ENCODE measurements at regions not wholly inside any gene's neighbourhood (a gene's known extent, or its start where the extent isn't known, plus 50 kb on each side); places are given as distances from the start of the nearest gene placed in this dataset.

DNA sequence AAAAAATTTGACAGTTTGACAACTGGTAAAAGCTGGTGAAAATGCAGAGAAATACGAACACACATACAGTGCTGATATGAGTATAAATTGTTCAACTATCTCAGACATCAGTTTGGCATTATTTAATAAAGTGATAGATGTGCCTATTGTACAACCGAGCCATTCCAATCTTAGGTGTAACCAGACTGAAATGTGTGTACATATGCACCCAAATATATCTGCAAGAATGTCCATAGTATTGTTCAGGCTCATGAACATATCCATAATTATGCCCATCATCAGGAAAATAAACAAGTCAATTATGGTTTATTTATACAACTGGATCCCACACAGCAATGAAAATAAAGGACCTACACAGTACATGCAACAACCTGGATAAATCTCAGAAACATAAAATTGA lies 188.9 kb upstream of the DDX53 start (continued):
- TF ChIP-seq, protein P1, sequence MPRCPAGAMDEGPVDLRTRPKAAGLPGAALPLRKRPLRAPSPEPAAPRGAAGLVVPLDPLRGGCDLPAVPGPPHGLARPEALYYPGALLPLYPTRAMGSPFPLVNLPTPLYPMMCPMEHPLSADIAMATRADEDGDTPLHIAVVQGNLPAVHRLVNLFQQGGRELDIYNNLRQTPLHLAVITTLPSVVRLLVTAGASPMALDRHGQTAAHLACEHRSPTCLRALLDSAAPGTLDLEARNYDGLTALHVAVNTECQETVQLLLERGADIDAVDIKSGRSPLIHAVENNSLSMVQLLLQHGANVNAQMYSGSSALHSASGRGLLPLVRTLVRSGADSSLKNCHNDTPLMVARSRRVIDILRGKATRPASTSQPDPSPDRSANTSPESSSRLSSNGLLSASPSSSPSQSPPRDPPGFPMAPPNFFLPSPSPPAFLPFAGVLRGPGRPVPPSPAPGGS (IDR thresholded peaks at IDR 0.05; ENCODE audit: borderline replicate concordance, insufficient read depth, low read depth, low read length, poor library complexity, severe bottlenecking): no peak
- TF ChIP-seq HDAC6 (IDR thresholded peaks at IDR 0.05; ENCODE audit: unreplicated experiment) (no peak), FOXM1 (IDR thresholded peaks at IDR 0.05; ENCODE audit: low read depth, low read length) (no peak), ZNF622 (IDR thresholded peaks at IDR 0.05) (no peak)

DNA sequence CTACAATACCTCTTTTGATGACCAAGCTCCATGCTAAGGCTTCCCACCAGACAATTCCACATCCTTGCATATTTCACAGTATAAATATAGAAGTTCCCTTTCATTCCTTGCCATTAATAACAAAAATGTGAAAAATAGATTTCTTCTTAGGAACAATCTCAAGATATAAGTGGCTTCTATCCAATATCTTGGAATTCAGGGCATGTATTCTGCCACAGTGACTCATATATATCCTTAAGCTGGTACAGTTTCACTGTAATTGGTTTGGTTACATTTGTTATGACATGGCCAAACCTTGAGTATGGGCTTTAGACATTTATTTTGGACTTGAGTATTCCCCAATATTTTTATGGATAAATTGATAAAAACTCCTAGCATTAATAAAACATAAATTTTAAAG lies 181.7 kb upstream of the DDX53 start:
- no peaks in the 10 kb centered on the region for H3K79me2 ChIP-seq (ENCODE audit: control insufficient read depth, insufficient read depth, low read length)
- in situ Hi-C loops (cut with MboI) (no loop called here), intact Hi-C loops (cut with micrococcal nuclease; ENCODE audit: unreplicated experiment) (no loop called here)
- ChIA-PET SMC1A (ENCODE audit: uncharacterized antibody, unreplicated experiment) (no interaction called here), CTCF (no interaction called here), RAD21 (ENCODE audit: unreplicated experiment) (no interaction called here), POLR2A (no interaction called here)
- no peaks in the 10 kb centered on the region for H4K20me1 ChIP-seq (ENCODE audit: control insufficient read depth, insufficient read depth)
- no peak overlapping the region for H2AFZ ChIP-seq (ENCODE audit: control insufficient read depth, low read depth, low read length)
- TF ChIP-seq POU2F2 (IDR thresholded peaks at IDR 0.05; ENCODE audit: borderline replicate concordance, low read depth, low read length): no peak
- TF ChIP-seq NR2C1 (IDR thresholded peaks at IDR 0.05): no peak
- TF ChIP-seq, protein P2, sequence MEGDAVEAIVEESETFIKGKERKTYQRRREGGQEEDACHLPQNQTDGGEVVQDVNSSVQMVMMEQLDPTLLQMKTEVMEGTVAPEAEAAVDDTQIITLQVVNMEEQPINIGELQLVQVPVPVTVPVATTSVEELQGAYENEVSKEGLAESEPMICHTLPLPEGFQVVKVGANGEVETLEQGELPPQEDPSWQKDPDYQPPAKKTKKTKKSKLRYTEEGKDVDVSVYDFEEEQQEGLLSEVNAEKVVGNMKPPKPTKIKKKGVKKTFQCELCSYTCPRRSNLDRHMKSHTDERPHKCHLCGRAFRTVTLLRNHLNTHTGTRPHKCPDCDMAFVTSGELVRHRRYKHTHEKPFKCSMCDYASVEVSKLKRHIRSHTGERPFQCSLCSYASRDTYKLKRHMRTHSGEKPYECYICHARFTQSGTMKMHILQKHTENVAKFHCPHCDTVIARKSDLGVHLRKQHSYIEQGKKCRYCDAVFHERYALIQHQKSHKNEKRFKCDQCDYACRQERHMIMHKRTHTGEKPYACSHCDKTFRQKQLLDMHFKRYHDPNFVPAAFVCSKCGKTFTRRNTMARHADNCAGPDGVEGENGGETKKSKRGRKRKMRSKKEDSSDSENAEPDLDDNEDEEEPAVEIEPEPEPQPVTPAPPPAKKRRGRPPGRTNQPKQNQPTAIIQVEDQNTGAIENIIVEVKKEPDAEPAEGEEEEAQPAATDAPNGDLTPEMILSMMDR (IDR thresholded peaks at IDR 0.05 in 2 of 3, conservative IDR thresholded peaks at IDR 0.05 in 1 of 3; ENCODE audit: control insufficient read depth in 2 of 3, extremely low read depth in 1 of 3, insufficient read depth in 1 of 3, low read depth in 3 of 3, low read length in 3 of 3): no peak
- TF ChIP-seq, protein P3, sequence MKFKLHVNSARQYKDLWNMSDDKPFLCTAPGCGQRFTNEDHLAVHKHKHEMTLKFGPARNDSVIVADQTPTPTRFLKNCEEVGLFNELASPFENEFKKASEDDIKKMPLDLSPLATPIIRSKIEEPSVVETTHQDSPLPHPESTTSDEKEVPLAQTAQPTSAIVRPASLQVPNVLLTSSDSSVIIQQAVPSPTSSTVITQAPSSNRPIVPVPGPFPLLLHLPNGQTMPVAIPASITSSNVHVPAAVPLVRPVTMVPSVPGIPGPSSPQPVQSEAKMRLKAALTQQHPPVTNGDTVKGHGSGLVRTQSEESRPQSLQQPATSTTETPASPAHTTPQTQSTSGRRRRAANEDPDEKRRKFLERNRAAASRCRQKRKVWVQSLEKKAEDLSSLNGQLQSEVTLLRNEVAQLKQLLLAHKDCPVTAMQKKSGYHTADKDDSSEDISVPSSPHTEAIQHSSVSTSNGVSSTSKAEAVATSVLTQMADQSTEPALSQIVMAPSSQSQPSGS (IDR thresholded peaks at IDR 0.05; ENCODE audit: low read length): no peak
- H3K9ac ChIP-seq (ENCODE audit: control insufficient read depth, insufficient read depth, low read length): no peak overlapping the region
- no peak for DNase-seq (ENCODE audit: low read depth, low spot score)
- ATAC-seq: no peak
- no peak overlapping the region for H3K27ac ChIP-seq (ENCODE audit: control insufficient read depth, insufficient read depth)
- H3K36me3 ChIP-seq (ENCODE audit: control insufficient read depth in 2 of 2, insufficient read depth in 2 of 2, low read length in 1 of 2): no peaks in the 10 kb centered on the region
- no peak overlapping the region for H3K4me3 ChIP-seq
- H3K27me3 ChIP-seq (replicated peaks in 1 of 2; ENCODE audit: control insufficient read depth in 2 of 2, insufficient read depth in 2 of 2, low read length in 1 of 2): no peaks in the 10 kb centered on the region
- no TSS peak for BruUV-seq (replicated peaks)
- no peaks in the 10 kb centered on the region for H3K4me1 ChIP-seq (ENCODE audit: control insufficient read depth, insufficient read depth, low read length)
- no peaks in the 10 kb centered on the region for H3K9me3 ChIP-seq (replicated peaks; ENCODE audit: control insufficient read depth, insufficient read depth, low read length)
- no peak overlapping the region for H3K4me2 ChIP-seq (ENCODE audit: control insufficient read depth, insufficient read depth)
- no peak for FAIRE-seq
